Mesendoderm (in vitro differentiated cells): ENCODE measurements at regions not wholly inside any gene's neighbourhood (a gene's known extent, or its start where the extent isn't known, plus 50 kb on each side); places are given as distances from the start of the nearest gene placed in this dataset.

Experiments
- DNase-seq: peaks from one replicate; pipeline ENCODE4 v3.0.0; 2013
- H2AK5ac ChIP-seq: 2 replicates; pipeline ENCODE4 v1.6.1; 2013; ENCODE audit warnings: low read length, inconsistent platforms
- H2BK120ac ChIP-seq: 2 replicates; pipeline ENCODE4 v1.6.1; 2013; ENCODE audit warnings: low read depth, mild to moderate bottlenecking, low read length, moderate library complexity, mixed read lengths
- H2BK15ac ChIP-seq: replicated peaks from 2 replicates; pipeline ENCODE4 v1.6.1; 2013; ENCODE audit warnings: low read depth, mild to moderate bottlenecking, moderate library complexity
- H2BK5ac ChIP-seq: 2 replicates; pipeline ENCODE4 v1.6.1; 2013; ENCODE audit warnings: low read length, inconsistent platforms
- H3K18ac ChIP-seq: 2 replicates; pipeline ENCODE4 v1.6.1; 2013; ENCODE audit warnings: mild to moderate bottlenecking, low read length, mixed read lengths
- H3K23ac ChIP-seq: one replicate; pipeline ENCODE4 v1.6.1; 2013; ENCODE audit warnings: low read length
- H3K27ac ChIP-seq: 2 replicates; pipeline ENCODE4 v1.5.1; 2013; ENCODE audit warnings: low read depth, mild to moderate bottlenecking, inconsistent platforms, low read length, moderate library complexity
- H3K27me3 ChIP-seq: 2 replicates; pipeline ENCODE4 v1.6.1; 2013; ENCODE audit warnings: low read length, control low read depth, mild to moderate bottlenecking, inconsistent platforms; ENCODE audit not compliant: insufficient read depth, poor library complexity
- H3K36me3 ChIP-seq: 2 replicates; pipeline ENCODE4 v1.6.1; 2013; ENCODE audit warnings: low read length, inconsistent platforms; ENCODE audit not compliant: control insufficient read depth, insufficient read depth
- H3K4ac ChIP-seq: one replicate; pipeline ENCODE4 v1.6.1; 2013; ENCODE audit warnings: low read depth, mild to moderate bottlenecking, low read length, moderate library complexity
- H3K4me1 ChIP-seq: 2 replicates; pipeline ENCODE4 v1.6.1; 2013; ENCODE audit warnings: low read depth, low read length, inconsistent platforms; ENCODE audit not compliant: control insufficient read depth
- H3K4me2 ChIP-seq: 2 replicates; pipeline ENCODE4 v1.6.1; 2013; ENCODE audit warnings: low read length
- H3K4me3 ChIP-seq: 2 replicates; pipeline ENCODE4 v1.5.1; 2013; ENCODE audit warnings: mild to moderate bottlenecking, low read length
- H3K56ac ChIP-seq: one replicate; pipeline ENCODE4 v1.6.1; 2013; ENCODE audit warnings: low read length
- H3K79me1 ChIP-seq: 2 replicates; pipeline ENCODE4 v1.6.1; 2013; ENCODE audit warnings: low read length, inconsistent platforms
- H3K79me2 ChIP-seq: 2 replicates; pipeline ENCODE4 v1.6.1; 2013; ENCODE audit warnings: mild to moderate bottlenecking, low read length; ENCODE audit not compliant: control insufficient read depth, insufficient read depth
- H3K9ac ChIP-seq: 2 replicates; pipeline ENCODE4 v1.6.1; 2013; ENCODE audit warnings: low read length, inconsistent platforms
- H4K5ac ChIP-seq: one replicate; pipeline ENCODE4 v1.6.1; 2013; ENCODE audit warnings: low read length
- H4K8ac ChIP-seq: one replicate; pipeline ENCODE4 v1.6.1; 2013; ENCODE audit warnings: low read depth, mild to moderate bottlenecking, control low read depth, low read length, moderate library complexity
- WGBS: extraction: QIAGEN DNeasy Blood & Tissue Kit; methylation state at CpG from one replicate; pipeline ENCODE4 v1.1.7; 2013; ENCODE audit warnings: low lambda C conversion rate, missing lambda C conversion rate; ENCODE audit not compliant: insufficient coverage; ENCODE audit errors: extremely low coverage; 5-methylcytosine and 5-hydroxymethylcytosine counted together

GRCh38 chr7:106482091-106482490 is 178.9 kb downstream of the CCDC71L start:
- Histone ChIP-seq H3K4me2 (no peak overlapping the region), H3K18ac (no peak overlapping the region), H3K56ac (no peak overlapping the region), H3K9ac (no peak overlapping the region), H4K5ac (no peak overlapping the region), H2BK120ac (no peak overlapping the region), H2AK5ac (no peak overlapping the region), H3K4ac (no peak overlapping the region), H2BK15ac (no peak overlapping the region), H3K79me1 (no peaks in the 10 kb centered on the region), H3K27ac (no peak overlapping the region), H4K8ac (no peak overlapping the region), H2BK5ac (no peak overlapping the region), H3K4me3 (no peak overlapping the region), H3K27me3 (no peaks in the 10 kb centered on the region), H3K36me3 (no peaks in the 10 kb centered on the region), H3K23ac (no peak overlapping the region), H3K79me2 (no peaks in the 10 kb centered on the region), H3K4me1 (no peaks in the 10 kb centered on the region)
- no CpG with 5 or more reads among the region's 4 CpGs for WGBS
- no peak for DNase-seq

- Histone ChIP-seq H3K79me2 (no peaks in the 10 kb centered on the region), H3K27me3 (no peaks in the 10 kb centered on the region), H2AK5ac (no peak overlapping the region), H3K9ac (no peak overlapping the region), H3K4me3 (no peak overlapping the region), H3K36me3 (no peaks in the 10 kb centered on the region), H4K8ac (no peak overlapping the region), H3K4me1 (no peaks in the 10 kb centered on the region), H2BK5ac (no peak overlapping the region), H4K5ac (no peak overlapping the region), H3K4ac (no peak overlapping the region), H3K4me2 (no peak overlapping the region), H3K18ac (peak overlapping the region; percentile 68), H2BK15ac (peak overlapping the region; percentile 74), H3K56ac (no peak overlapping the region), H2BK120ac (no peak overlapping the region), H3K79me1 (no peaks in the 10 kb centered on the region), H3K27ac (no peak overlapping the region), H3K23ac (no peak overlapping the region)
- no peak for DNase-seq
- WGBS, result no CpG with 5 or more reads among the region's 3 CpGs
Observed at GRCh38 chr7:106480616-106481031, 180.3 kb downstream of the CCDC71L start.

GRCh38 chr7:106480161-106480579 is 180.8 kb downstream of the CCDC71L start:
- no peak overlapping the region for H3K23ac ChIP-seq
- H2BK5ac ChIP-seq, result no peak overlapping the region
- no peaks in the 10 kb centered on the region for H3K27me3 ChIP-seq
- no peaks in the 10 kb centered on the region for H3K36me3 ChIP-seq
- no peaks in the 10 kb centered on the region for H3K79me1 ChIP-seq
- H3K4ac ChIP-seq, result no peak overlapping the region
- H3K4me2 ChIP-seq, result no peak overlapping the region
- no peak for DNase-seq
- H2AK5ac ChIP-seq, result no peak overlapping the region
- H2BK15ac ChIP-seq, result no peak overlapping the region
- H2BK120ac ChIP-seq, result no peak overlapping the region
- no peaks in the 10 kb centered on the region for H3K4me1 ChIP-seq
- H4K5ac ChIP-seq, result no peak overlapping the region
- H3K79me2 ChIP-seq, result no peaks in the 10 kb centered on the region
- H3K4me3 ChIP-seq, result no peak overlapping the region
- H3K27ac ChIP-seq, result no peak overlapping the region
- no peak overlapping the region for H3K9ac ChIP-seq
- no peak overlapping the region for H3K56ac ChIP-seq
- H4K8ac ChIP-seq, result no peak overlapping the region
- whole genome bisulfite sequencing, result no CpG with 5 or more reads among the region's 1 CpG
- no peak overlapping the region for H3K18ac ChIP-seq

- no peak overlapping the region for H3K23ac ChIP-seq
- whole genome bisulfite sequencing, result no CpG with 5 or more reads among the region's 2 CpGs
- H3K4ac ChIP-seq, result no peak overlapping the region
- no peak overlapping the region for H3K18ac ChIP-seq
- no peak overlapping the region for H3K27ac ChIP-seq
- H4K5ac ChIP-seq, result no peak overlapping the region
- no peak overlapping the region for H4K8ac ChIP-seq
- no peak overlapping the region for H2BK120ac ChIP-seq
- no peak overlapping the region for H3K56ac ChIP-seq
- H3K79me2 ChIP-seq, result no peaks in the 10 kb centered on the region
- H3K79me1 ChIP-seq, result no peaks in the 10 kb centered on the region
- no peaks in the 10 kb centered on the region for H3K36me3 ChIP-seq
- H3K27me3 ChIP-seq, result no peaks in the 10 kb centered on the region
- no peak for DNase-seq
- H2BK5ac ChIP-seq, result no peak overlapping the region
- no peak overlapping the region for H2AK5ac ChIP-seq
- H3K4me3 ChIP-seq, result no peak overlapping the region
- no peaks in the 10 kb centered on the region for H3K4me1 ChIP-seq
- no peak overlapping the region for H2BK15ac ChIP-seq
- no peak overlapping the region for H3K9ac ChIP-seq
- no peak overlapping the region for H3K4me2 ChIP-seq
Observed at GRCh38 chr7:106476751-106477150, 184.2 kb downstream of the CCDC71L start.

GRCh38 chr7:106472741-106473140 is 188.0 kb upstream of the NAMPT start:
- H3K4me2 ChIP-seq, result no peak overlapping the region
- H3K4ac ChIP-seq, result no peak overlapping the region
- no peak overlapping the region for H3K23ac ChIP-seq
- no peak overlapping the region for H2AK5ac ChIP-seq
- no peaks in the 10 kb centered on the region for H3K4me1 ChIP-seq
- no peak overlapping the region for H3K4me3 ChIP-seq
- H3K79me1 ChIP-seq, result no peaks in the 10 kb centered on the region
- H4K8ac ChIP-seq, result no peak overlapping the region
- H2BK120ac ChIP-seq, result no peak overlapping the region
- no peaks in the 10 kb centered on the region for H3K36me3 ChIP-seq
- no peak overlapping the region for H2BK15ac ChIP-seq
- no CpG with 5 or more reads among the region's 3 CpGs for WGBS
- no peak for DNase-seq
- no peak overlapping the region for H3K27ac ChIP-seq
- H2BK5ac ChIP-seq, result no peak overlapping the region
- H3K79me2 ChIP-seq, result no peaks in the 10 kb centered on the region
- H3K18ac ChIP-seq, result no peak overlapping the region
- H3K27me3 ChIP-seq, result no peaks in the 10 kb centered on the region
- no peak overlapping the region for H3K9ac ChIP-seq
- H4K5ac ChIP-seq, result no peak overlapping the region
- no peak overlapping the region for H3K56ac ChIP-seq

- Histone ChIP-seq H3K79me1 (no peaks in the 10 kb centered on the region), H3K9ac (no peak overlapping the region), H3K4me2 (no peak overlapping the region), H4K5ac (no peak overlapping the region), H2BK5ac (no peak overlapping the region), H3K56ac (no peak overlapping the region), H3K23ac (no peak overlapping the region), H2BK120ac (no peak overlapping the region), H2AK5ac (no peak overlapping the region), H3K27me3 (no peaks in the 10 kb centered on the region), H3K79me2 (no peaks in the 10 kb centered on the region), H3K27ac (no peak overlapping the region), H4K8ac (no peak overlapping the region), H3K4me3 (no peak overlapping the region), H3K4me1 (no peaks in the 10 kb centered on the region), H3K4ac (no peak overlapping the region), H3K36me3 (no peaks in the 10 kb centered on the region), H2BK15ac (no peak overlapping the region), H3K18ac (no peak overlapping the region)
- WGBS, result no CpG with 5 or more reads among the region's 8 CpGs
- DNase-seq, result no peak
Observed at GRCh38 chr7:106471686-106472440, 187.1 kb upstream of the NAMPT start.
